Loucy (cell line): ENCODE measurements at regions not wholly inside any gene's neighbourhood (a gene's known extent, or its start where the extent isn't known, plus 50 kb on each side); places are given as distances from the start of the nearest gene placed in this dataset.

Experiments
- CTCF ChIP-seq: fragments of 200-600 bp; sonication (generic); conservative IDR thresholded peaks from 2 replicates; pipeline ENCODE4 v1.5.1; 2014; ENCODE audit warnings: mild to moderate bottlenecking, antibody characterized with exemption, low read length
- EZH2phosphoT487 ChIP-seq: fragments of 200-600 bp; IDR thresholded peaks from 2 replicates; pipeline ENCODE4 v1.6.1; 2018; ENCODE audit warnings: antibody characterized with exemption, mild to moderate bottlenecking, moderate library complexity, borderline replicate concordance

GRCh38 chr4:153146031-153146430 is 58.2 kb upstream of the TRIM2 start:
- TF ChIP-seq CTCF (no peak), EZH2phosphoT487 (no peak)
